DMS153 treated with DMSO at 0.1 percent for 48 hours (cell line): ENCODE measurements at regions not wholly inside any gene's neighbourhood (a gene's known extent, or its start where the extent isn't known, plus 50 kb on each side); places are given as distances from the start of the nearest gene placed in this dataset.

Experiments used
- DNase-seq: peaks from one replicate; lab custom pipeline; 2025; ENCODE audit not compliant: unreplicated experiment; lab: John Stamatoyannopoulos, UW

DNA sequence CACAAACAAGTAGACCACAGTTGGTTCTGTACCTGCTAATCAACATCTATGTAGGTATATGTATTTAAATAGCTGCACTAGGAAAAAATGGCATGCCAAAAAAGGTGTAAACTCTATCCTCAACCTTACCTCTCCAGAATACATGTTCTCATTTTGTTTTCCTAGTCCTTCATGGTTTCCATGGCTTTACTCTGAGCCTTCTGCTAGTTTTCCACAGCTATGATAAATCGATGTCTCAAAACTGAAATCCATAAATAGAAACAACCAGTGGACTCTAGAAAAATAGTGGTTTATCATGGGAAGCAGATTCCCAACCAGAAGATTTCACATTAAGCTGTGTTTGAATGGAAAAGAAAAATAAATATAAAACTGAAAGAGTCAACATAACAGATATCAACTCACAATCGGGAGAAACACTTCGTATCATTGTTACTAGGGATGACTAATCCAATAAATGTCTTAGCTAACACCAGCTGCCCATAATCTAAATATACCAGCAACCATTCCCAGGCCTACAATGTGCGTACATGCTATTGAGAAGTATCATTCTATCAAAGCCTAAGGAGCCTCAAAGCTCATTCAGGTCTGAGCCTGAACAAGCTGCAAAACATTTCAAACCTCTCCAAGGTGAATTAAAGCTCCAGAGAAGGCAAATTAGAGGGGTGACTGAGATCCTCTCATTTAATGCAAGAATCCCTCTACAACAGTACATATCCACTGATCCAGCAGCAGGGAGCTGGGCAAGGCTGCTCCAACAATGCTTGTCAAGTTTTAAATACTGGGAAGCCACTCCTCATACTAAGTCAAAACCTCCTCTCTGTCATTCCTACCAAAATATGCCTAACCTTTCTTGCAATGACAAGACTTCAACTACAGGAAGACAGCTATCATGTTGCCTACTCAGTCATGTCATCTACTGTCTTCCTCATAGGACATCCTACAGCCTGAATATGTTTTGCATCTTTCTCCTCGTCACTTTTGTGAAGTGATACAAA lies 90.2 kb downstream of the KCTD12 start:
- peak; percentile 55 for DNase-seq

- no peak for DNase-seq
These were observed 93.4 kb downstream of the KCTD12 start for GRCh38 chr13:76792731-76793347.

- peak; percentile 33 for DNase-seq
These were observed 95.0 kb downstream of the KCTD12 start for GRCh38 chr13:76790980-76791819.

DNA sequence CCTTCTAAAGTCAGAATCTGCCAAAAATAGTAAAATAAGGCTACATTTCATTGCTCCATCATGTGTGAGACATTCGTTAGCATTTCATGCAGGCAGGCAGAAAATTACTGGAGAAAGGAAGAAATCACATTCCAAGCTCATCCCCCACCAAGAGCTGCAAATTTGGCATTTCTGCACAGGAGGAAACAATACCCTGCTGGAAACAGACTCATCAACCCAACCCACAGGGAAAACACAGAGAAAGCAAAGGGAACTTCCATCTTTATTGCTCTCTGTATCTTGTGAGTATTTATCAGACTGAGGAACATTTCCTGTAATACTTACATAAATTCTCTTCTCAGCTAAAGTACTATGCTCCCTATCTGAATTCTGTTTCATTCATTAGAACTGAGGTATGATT lies 95.7 kb downstream of the KCTD12 start:
- no peak for DNase-seq

DNA sequence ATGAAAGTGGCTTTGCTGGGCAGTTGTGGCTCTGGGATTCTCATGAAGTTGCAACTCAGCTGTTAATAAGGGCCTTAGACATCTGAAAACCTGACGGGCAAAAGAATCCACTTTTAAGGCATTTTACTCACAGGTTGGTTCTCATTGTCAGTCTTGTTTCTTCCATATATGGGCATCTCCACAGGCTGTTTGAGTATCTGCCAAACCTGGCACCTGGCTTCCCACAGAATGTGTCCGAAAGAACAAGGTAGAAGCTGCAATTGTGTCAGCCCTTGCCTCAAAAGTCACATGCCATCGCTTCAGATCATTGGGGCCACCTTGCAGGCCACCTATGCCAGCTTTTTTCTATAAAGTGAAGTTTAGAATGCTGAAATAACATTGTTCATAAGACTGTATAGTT lies 102.4 kb downstream of the KCTD12 start:
- no peak for DNase-seq

- DNase-seq = no peak
These were observed 107.4 kb downstream of the KCTD12 start for GRCh38 chr13:76778853-76779252.

- DNase-seq = no peak
These were observed 109.1 kb downstream of the KCTD12 start for GRCh38 chr13:76777096-76777495.

GRCh38 chr13:76775088-76775740 lies 111.0 kb downstream of the KCTD12 start:
- no peak for DNase-seq

DNA sequence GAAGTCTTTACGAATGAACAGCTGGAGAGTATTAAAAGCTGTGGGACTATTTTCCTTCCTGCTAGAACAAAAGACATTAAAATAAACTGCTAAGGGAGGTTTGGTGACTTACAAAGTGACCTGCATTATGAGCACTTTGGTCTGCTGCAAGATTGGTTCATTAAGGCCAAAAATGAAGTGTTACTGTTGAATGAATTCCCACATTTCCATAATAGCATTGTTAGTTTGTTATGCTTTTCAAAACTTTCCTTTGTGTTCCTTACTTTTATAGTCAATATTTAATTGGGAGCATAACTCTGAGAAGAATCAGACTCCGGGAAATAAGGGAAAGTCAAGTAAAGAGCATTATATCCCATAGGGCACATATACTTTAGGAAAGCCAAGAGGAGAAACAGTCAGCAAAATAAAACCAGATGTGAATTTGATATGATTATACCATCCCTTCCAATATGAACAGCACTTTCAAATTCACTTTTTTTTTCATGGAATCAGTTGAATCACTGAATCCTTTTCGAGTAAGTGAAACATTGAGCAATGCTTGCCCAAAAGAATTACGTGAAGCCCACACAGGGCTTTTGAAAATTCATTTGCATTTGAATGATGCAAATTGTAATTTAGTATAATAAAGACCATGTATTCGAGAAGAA lies 112.6 kb downstream of the KCTD12 start:
- DNase-seq = no peak

DNA sequence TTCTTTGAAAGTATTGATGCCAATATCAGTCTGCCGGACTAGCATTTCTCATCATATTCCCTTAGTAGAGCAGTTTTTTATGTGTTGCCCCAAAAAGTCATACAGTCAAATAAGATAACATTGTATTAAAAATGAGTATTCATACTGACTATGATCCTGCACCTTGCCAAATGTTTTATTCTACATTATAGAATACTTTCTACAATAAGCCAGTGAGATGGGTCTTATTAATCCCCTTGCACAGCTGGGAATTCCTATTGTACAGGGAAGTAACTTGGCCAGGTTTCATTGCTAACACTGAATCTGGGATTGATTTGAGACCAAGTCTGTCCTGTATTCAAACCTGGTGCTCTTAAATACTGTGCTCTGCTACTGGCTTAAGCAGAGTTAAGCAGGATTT lies 114.0 kb downstream of the KCTD12 start:
- no peak for DNase-seq

DNA sequence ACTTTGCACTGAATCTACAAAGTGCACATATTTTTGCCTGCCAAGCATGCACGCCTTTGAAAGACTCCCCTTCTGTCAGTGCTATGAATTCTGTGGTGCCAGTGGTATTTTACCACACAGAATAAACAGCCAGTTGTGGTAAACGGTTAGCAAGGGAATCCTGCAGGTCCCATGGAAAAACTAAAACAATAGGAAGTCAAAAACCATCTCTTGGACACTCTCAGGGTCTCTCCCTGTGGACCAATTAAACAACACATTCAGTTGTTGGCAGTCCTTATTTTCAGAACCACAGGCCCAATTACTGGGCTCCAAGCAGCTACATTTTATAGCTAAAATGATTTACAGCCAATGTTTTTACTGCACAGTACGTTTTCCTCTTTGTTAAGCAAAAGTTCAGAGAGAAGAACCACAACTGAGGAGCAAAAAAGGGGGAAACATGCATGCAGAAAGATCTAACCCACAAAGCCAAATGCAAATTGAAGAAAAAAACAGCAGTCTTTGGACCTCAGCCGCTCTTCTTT lies 116.9 kb downstream of the KCTD12 start:
- no peak for DNase-seq

DNA sequence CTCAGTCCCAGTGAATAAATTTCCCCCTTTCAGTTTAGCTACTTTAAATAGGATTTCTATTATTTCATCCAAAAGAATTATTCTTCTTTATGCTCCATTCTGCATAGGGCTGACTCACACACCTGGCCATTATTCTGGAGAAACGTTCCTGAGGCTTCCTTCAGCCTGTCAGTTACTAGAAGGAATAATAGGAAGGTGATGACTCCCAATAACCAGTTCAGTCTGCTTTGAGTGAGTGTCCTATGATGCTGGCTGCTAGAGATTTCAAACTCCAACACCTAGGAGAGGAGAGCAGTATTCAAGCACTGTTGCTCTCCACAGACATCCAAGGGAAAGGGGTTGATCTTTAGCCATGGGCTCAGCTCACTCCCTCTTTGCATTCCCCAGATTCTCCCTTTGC lies 117.8 kb downstream of the KCTD12 start:
- DNase-seq = no peak

DNA sequence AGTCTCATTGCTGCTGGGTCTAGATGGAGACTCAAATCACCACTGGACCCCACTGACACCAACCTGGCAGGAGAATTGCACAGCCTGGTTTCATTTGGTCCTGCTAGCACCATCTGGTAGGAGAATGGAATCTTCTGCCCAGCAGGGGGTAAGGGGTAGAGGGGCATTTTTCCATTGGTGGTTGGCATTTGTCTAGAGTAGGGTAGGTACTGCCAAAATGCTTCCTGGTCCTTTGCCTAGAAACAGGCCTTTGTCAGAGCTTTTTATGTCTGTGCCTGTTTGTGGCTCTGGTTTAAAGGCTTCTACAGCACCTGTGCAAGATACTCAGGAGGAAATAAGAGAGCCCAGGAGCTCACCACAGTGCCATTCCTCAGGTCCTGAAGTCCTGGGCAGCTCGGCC lies 121.3 kb downstream of the KCTD12 start:
- DNase-seq = no peak

- DNase-seq = peak; percentile 41
These were observed 121.8 kb downstream of the KCTD12 start for GRCh38 chr13:76764429-76764828.

- no peak for DNase-seq
These were observed 123.5 kb downstream of the KCTD12 start for GRCh38 chr13:76762721-76763120.

- DNase-seq = no peak
These were observed 126.3 kb downstream of the KCTD12 start for GRCh38 chr13:76759877-76760276.

DNA sequence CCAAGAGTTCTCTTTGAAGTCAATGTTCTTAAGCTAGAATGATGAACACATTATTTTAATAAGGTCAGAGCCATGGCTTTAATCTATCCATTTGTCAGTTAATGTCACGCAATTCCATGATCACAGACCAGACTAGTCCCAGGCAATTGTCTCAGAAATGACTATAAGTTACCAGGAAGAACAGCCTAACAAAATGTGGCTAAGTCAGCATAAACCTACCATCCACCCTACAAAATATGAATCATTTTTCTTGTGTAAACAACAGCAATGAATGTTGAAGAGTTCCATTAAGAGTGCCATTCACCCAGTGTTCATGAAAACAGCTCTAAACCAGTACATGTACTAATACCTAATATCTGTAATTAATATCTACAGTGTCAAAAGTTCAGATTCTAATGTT lies 127.5 kb downstream of the KCTD12 start:
- DNase-seq = no peak

GRCh38 chr13:76758257-76758656 lies 127.9 kb downstream of the KCTD12 start:
- DNase-seq = no peak

DNA sequence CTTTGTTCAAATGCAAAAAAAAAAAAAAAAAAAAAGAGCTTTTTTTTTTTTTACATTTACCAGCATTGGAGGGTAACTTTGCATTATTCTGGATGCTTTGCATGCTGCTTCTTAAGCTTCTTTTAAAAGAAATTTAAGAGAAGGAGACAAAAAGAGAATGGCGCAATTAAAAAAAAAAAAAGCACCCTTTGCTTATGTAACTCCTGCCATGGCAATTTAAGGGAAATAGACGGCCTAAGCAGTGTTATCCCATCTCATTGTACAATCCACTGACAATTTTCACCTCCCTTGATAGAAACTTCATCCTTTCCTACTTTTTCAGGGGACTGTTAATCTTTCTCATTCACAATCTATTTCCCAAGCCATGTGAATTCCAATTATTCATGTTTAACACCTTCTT lies 129.8 kb downstream of the KCTD12 start:
- no peak for DNase-seq

GRCh38 chr13:76754414-76754813 lies 131.8 kb downstream of the KCTD12 start:
- no peak for DNase-seq
